SK-N-SH treated with all-trans-retinoic acid at 6 μM for 48 hours (cell line): ENCODE measurements at regions not wholly inside any gene's neighbourhood (a gene's known extent, or its start where the extent isn't known, plus 50 kb on each side); places are given as distances from the start of the nearest gene placed in this dataset.

Experiments
- ATAC-seq: fragments of 200-7000 bp; cut with Tn5 transposase; 3 replicates; pipeline ENCODE4 v1.9.1; 2020; ENCODE audit warnings: mild to moderate bottlenecking, moderate library complexity
- ARNTL ChIP-seq: fragments of 450-650 bp; formaldehyde crosslinking; IDR thresholded peaks from 2 replicates; pipeline ENCODE4 v1.5.0; 2020; ENCODE audit warnings: low read depth, mild to moderate bottlenecking, moderate library complexity, borderline replicate concordance
- CREB5 ChIP-seq: fragments of 250-450 bp; sonication (Bioruptor Pico); IDR thresholded peaks from 2 replicates; pipeline ENCODE4 v1.5.1; 2020; ENCODE audit warnings: low read depth, mild to moderate bottlenecking, moderate library complexity
- CSDC2 ChIP-seq: fragments of 250-450 bp; sonication (Bioruptor Pico); IDR thresholded peaks from 2 replicates; pipeline ENCODE4 v1.5.0; 2020; ENCODE audit warnings: mild to moderate bottlenecking, moderate library complexity
- ESRRG ChIP-seq: fragments of 250-450 bp; sonication (Bioruptor Pico); IDR thresholded peaks from 2 replicates; pipeline ENCODE4 v1.6.1; 2021; ENCODE audit warnings: mild to moderate bottlenecking
- GLIS3 ChIP-seq: fragments of 250-450 bp; sonication (Bioruptor Pico); IDR thresholded peaks from 2 replicates; pipeline ENCODE4 v1.5.0; 2020; ENCODE audit warnings: mild to moderate bottlenecking, moderate library complexity
- PATZ1 ChIP-seq: fragments of 250-450 bp; sonication (Bioruptor Pico); IDR thresholded peaks from 2 replicates; pipeline ENCODE4 v1.8.0; 2020; ENCODE audit warnings: mild to moderate bottlenecking, moderate library complexity, borderline replicate concordance
- PPARA ChIP-seq: fragments of 250-450 bp; sonication (Bioruptor Pico); IDR thresholded peaks from 2 replicates; pipeline ENCODE4 v1.5.0; 2020; ENCODE audit warnings: mild to moderate bottlenecking, borderline replicate concordance
- RARB ChIP-seq: fragments of 250-450 bp; sonication (Bioruptor Pico); IDR thresholded peaks from 2 replicates; pipeline ENCODE4 v1.8.0; 2021; ENCODE audit warnings: mild to moderate bottlenecking, moderate library complexity
- TCF4 ChIP-seq: fragments of 250-450 bp; sonication (Bioruptor Pico); IDR thresholded peaks from 2 replicates; pipeline ENCODE4 v1.8.0; 2021; ENCODE audit warnings: mild to moderate bottlenecking, moderate library complexity, borderline replicate concordance
- TOX ChIP-seq: fragments of 250-450 bp; sonication (Bioruptor Pico); IDR thresholded peaks from 2 replicates; pipeline ENCODE4 v1.8.0; 2021; ENCODE audit warnings: mild to moderate bottlenecking, moderate library complexity, borderline replicate concordance
- ZC3H10 ChIP-seq: fragments of 250-450 bp; sonication (Bioruptor Pico); IDR thresholded peaks from 2 replicates; pipeline ENCODE4 v1.5.1; 2021; ENCODE audit warnings: mild to moderate bottlenecking, moderate library complexity
- ZFP30 ChIP-seq: fragments of 450-650 bp; formaldehyde crosslinking; IDR thresholded peaks from 2 replicates; pipeline ENCODE4 v1.5.0; 2022; ENCODE audit warnings: mild to moderate bottlenecking, moderate library complexity
- ZNF565 ChIP-seq: fragments of 450-650 bp; formaldehyde crosslinking; conservative IDR thresholded peaks from 2 replicates; pipeline ENCODE4 v1.5.0; 2020; ENCODE audit warnings: low read depth, mild to moderate bottlenecking, moderate library complexity
- ZNF8 ChIP-seq: fragments of 450-650 bp; formaldehyde crosslinking; IDR thresholded peaks from 2 replicates; pipeline ENCODE4 v1.5.0; 2020; ENCODE audit warnings: mild to moderate bottlenecking, moderate library complexity

GRCh38 chr6:95958686-95959085 lies 57.1 kb upstream of the FUT9 start:
- no peak for ATAC-seq
- TF ChIP-seq ZFP30 (CRISPR knock-in tag) (no peak), CREB5 (CRISPR knock-in tag) (no peak), ARNTL (CRISPR knock-in tag) (no peak), ZNF8 (CRISPR knock-in tag) (no peak), PPARA (CRISPR knock-in tag) (no peak), PATZ1 (no peak), TOX (CRISPR knock-in tag) (no peak), ZC3H10 (CRISPR knock-in tag) (no peak), TCF4 (no peak), GLIS3 (CRISPR knock-in tag) (no peak), ZNF565 (no peak), RARB (no peak)

- no peak for TF ChIP-seq CSDC2 (CRISPR knock-in tag)
- no peak for TF ChIP-seq ESRRG (CRISPR knock-in tag)
- TF ChIP-seq ARNTL (CRISPR knock-in tag), result no peak
- no peak for ATAC-seq
These were observed 56.5 kb upstream of the FUT9 start for GRCh38 chr6:95959261-95959660.
